Dedifferentiated amniotic fluid mesenchymal stem cell (primary cell): ENCODE measurements at regions not wholly inside any gene's neighbourhood (a gene's known extent, or its start where the extent isn't known, plus 50 kb on each side); places are given as distances from the start of the nearest gene placed in this dataset.

ENCODE experiments used
- DNase-seq: peaks from one replicate; pipeline ENCODE4 v3.0.0-alpha.2; 2016; ENCODE audit errors: extremely low spot score

GRCh38 chr18:48488388-48488850, 50.4 kb upstream of the CTIF start:
- DNase-seq = peak; percentile 80

GRCh38 chr18:48486754-48487153, 52.1 kb upstream of the CTIF start:
- peak; percentile 47 for DNase-seq

DNA sequence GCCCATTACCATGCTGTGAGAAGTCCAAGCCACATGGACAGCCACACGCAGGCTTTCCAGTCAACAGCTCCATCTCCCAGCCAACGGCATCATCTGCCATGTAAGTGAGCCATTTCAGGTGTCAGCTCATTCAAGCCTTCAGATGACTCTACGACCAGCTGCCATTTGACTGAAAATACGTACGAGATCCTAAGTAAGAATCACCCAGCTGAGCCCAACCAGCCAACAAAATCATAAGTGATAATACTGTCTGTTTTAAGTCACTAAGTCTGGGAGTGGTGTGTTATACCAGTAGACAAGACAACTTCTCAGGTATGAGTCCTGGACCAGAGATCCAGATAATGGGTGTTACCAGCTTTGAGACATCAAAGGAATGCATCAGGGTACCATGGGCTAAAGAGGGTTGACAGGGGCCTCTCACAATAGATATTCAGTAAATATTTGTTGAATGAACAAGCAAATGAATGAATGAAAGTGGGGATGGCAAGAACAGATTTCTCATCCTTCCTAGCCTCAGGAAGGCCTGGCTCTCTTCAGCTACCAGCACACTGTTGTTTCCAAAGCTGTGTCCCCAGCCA, 52.9 kb upstream of the CTIF start:
- DNase-seq = no peak

DNA sequence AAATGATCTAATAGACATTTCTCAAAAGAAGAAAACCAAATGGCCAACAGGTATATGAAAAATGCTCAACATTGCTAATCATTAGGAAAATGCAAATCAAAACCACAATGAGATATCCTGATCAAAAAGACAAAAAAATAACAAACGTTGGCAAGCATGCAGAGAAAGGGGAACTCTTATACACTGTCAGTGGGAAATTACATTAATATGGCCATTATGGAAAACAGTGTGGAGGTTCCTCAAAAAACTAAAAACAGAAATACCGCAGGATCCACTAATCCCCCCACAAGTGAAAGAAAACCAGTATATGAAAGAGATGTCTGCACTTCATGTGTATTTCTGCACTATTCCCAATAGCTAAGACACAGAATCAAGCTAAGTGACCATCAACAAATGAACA, 57.7 kb upstream of the CTIF start:
- DNase-seq = no peak

DNA sequence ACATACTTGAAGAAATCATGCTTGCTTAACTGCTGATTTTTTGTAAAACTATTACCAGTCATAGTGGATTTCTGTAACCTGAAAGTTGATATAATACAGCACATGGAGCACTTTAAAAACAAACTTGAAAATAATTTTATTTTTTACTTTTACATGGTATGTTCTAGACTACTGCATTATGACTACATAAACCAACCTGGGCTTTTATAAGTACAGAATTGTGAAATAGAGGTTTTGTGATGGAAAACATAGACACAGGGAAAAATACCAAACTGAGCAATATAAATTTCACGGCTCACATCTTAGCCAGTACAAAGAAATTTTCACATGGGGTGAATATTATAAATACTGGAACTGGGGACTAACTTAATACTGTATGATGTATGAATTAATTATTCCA, 59.3 kb upstream of the CTIF start:
- no peak for DNase-seq

DNA sequence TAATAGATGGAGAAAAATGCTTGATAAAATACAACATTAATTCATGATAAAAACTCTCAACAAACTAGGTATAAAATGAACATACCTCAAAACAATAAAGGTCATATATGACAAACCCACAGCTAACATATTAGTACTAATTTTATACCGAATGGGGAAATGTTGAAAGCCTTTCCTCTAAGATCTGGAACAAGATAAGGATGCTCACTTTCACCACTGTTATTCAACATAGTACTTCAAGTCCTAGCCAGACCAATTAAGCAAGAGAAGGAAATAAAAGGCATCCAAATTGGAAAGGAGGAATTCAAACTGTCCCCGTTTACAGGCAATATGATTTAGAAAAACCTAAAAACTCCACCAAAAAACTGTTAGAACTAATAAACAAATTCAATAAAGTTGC, 61.5 kb upstream of the CTIF start:
- DNase-seq = no peak

- no peak for DNase-seq
These were observed 62.3 kb upstream of the CTIF start for GRCh38 chr18:48476550-48476917.

DNA sequence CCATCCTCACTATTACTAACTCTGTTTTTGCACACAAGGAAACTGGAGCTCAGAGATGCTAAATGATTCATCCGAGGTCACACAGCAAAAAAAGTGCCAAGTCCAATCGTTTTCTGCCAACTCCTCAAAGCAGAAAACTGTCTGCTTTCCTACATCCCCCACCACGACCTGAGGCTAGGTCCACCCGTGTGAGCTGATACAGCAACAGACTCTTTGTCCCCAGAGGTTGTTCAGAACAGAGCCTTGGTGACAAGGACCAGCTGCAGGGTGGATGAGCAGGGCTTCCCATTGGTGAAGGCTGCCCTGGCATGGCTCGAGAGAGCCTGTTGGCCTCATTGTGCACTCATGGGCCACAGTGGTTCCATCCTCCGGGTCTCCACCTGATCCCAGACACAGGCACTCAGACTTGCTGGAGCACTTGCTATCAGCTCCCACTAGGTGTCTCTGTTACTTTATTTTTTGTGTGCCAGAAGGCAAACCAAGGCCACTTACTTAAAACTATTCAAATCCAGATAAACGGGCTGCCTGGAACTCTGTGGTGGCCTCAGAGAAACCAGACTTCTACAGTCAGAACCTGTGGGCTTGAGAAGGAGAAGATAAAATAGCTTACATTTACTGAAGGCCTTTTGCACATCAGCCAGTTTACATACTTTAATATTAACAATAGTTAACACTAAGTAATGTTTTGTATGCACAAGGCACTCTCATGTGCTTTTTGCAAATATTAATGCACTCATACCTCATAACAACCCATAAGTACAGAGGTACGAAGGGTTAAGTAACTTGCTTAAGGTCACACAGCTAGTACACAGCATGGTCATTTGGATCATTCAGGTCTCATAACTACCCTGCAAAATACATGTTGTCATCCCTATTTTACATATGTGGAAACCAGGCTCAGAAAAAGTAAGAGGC, 62.9 kb upstream of the CTIF start:
- DNase-seq = peak; percentile 88

DNA sequence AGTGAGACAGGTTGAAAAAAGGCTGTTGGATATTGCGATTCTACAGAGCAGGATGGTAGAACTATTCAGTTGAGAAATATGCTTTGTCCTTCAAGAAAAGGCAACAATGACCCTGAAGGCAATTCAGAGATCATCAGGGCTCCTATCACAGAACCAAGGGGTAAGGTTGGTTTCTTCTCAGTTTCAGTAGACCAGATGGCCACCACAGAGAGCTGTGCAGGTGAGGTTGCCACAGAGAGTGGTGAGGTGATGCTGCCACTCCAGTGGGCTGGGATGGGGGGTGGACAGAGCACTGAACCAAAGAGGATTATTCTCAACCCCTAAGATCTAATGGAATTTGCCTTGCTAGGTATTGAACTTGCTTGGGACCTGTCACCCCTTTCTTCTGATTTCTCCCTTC, 64.6 kb upstream of the ZBTB7C start:
- no peak for DNase-seq

GRCh38 chr18:48472610-48473009, 63.4 kb upstream of the ZBTB7C start:
- DNase-seq = peak; percentile 31

- peak; percentile 67 for DNase-seq
These were observed 61.4 kb upstream of the ZBTB7C start for GRCh38 chr18:48470484-48471180.

GRCh38 chr18:48468151-48468550, 59.0 kb upstream of the ZBTB7C start:
- DNase-seq = no peak

DNA sequence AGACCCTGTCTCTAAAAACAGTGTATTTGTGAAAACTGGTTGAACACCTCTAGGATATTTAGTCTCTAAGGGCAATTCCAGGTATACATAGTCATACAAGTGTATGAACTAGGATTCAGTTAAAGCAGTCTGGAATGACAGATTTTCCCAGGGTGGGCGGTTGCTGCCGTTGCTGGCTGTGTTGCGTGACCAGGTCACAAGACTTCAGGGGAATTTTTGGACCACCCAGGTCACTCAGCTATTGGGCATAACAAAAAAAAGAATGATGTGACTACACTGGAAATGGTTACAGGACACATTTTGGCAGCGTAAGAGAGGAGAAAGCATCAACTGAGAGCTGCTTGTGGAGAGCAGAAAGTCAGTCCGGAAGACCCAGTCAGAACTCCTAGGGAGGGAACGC, 58.0 kb upstream of the ZBTB7C start:
- no peak for DNase-seq

DNA sequence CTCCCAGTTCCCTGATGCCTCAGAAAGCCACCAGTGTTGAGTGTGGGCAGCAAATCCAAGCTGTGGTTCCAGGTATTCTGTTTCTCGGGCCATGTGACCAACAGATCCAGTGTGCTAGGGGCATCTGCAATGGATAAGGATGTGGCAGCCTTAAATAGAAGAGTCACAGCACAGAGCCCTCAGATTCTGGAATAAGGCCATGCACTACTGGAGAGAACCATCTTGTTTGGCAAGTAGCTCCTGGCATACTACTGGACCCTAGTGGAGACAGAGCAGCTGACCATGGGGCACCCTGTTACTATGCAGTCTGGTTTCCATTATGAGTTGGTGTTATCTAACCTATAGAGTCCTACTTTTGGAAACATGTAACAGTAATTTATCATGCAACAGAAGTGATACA, 53.3 kb upstream of the ZBTB7C start:
- no peak for DNase-seq

DNA sequence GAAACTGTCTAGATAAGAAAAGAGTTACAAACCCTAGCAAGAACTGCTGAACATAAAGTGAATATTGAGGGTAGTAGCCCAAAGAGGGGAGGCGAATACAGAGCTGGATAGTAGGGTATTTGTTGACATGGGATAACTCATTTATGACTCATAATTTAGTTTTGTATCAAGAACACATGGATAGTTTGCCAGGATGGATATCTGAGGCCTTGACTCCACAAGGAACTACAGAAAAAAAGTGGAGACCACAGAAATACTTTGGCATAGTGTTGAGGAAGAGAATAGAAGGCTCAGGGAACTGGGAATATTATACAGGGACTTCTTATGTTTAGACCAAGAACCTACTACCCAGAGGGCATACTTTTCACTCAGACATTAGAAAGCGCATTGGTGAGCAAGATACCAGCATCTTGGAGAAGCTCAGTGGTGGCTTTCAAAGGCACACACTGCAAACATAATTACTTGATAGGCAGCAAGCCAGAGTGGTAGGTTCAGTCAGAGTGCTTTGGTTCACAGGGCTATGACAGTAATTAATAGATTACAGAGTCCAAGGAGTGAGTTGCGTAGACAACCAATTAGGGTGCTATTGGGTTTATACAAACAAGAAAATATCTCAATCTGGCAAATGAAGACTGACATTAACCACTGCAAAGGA, 51.9 kb upstream of the ZBTB7C start:
- no peak for DNase-seq

DNA sequence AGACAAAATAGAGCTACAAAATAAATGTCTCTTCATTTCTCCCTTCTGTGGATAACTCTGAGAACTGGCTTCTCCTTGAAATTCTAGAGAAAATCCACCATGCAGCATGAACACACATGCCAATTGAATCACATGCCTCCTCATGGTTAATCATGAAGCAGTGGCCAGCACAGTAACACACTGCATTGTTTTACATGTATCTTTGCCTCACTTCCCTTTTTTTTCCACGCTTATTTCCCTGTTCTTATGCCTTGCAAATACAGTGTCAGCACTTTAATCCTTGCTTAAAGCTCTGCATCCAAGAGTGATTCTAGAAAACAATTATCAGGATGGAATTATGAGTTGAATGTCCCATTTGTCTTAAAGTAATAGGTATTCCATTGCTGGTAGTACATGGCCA, 50.3 kb upstream of the ZBTB7C start:
- DNase-seq = no peak

- DNase-seq = no peak
These were observed 49.8 kb upstream of the ZBTB7C start for GRCh38 chr18:48459016-48459415.
